ENCODE measurements at regions not wholly inside any gene's neighbourhood (a gene's known extent, or its start where the extent isn't known, plus 50 kb on each side); places are given as distances from the start of the nearest gene placed in this dataset.

DNA sequence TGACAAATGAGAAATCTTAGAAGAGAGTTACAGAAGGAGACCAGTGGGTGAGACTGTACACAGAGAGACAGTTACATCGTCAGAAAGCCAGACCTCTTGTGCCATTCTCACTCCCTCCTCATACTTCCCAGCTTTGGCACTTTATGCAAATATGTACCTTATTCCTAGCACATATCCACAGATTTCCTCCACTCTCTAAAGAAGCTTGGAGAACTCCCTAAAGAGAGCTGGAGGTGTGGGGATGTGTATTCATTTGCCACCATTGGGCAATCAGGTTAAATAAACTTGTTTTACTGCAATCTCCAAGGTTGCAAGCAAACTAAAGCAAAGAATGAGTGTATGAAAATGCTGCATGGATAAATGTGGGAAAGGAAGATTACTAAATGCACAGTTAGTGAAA lies 380.9 kb upstream of the PRMT6 start:
- Histone ChIP-seq H3K4me3 (no peak overlapping the region), H3K9me3 (no peaks in the 10 kb centered on the region), H3K27ac (no peak overlapping the region), H3K36me3 (no peaks in the 10 kb centered on the region), H3K4me1 (no peaks in the 10 kb centered on the region), H3K27me3 (no peaks in the 10 kb centered on the region)
- TF ChIP-seq, protein P1, sequence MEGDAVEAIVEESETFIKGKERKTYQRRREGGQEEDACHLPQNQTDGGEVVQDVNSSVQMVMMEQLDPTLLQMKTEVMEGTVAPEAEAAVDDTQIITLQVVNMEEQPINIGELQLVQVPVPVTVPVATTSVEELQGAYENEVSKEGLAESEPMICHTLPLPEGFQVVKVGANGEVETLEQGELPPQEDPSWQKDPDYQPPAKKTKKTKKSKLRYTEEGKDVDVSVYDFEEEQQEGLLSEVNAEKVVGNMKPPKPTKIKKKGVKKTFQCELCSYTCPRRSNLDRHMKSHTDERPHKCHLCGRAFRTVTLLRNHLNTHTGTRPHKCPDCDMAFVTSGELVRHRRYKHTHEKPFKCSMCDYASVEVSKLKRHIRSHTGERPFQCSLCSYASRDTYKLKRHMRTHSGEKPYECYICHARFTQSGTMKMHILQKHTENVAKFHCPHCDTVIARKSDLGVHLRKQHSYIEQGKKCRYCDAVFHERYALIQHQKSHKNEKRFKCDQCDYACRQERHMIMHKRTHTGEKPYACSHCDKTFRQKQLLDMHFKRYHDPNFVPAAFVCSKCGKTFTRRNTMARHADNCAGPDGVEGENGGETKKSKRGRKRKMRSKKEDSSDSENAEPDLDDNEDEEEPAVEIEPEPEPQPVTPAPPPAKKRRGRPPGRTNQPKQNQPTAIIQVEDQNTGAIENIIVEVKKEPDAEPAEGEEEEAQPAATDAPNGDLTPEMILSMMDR (IDR thresholded peaks at IDR 0.05): no peak
- no peak for DNase-seq (ENCODE audit: low spot score)

DNA sequence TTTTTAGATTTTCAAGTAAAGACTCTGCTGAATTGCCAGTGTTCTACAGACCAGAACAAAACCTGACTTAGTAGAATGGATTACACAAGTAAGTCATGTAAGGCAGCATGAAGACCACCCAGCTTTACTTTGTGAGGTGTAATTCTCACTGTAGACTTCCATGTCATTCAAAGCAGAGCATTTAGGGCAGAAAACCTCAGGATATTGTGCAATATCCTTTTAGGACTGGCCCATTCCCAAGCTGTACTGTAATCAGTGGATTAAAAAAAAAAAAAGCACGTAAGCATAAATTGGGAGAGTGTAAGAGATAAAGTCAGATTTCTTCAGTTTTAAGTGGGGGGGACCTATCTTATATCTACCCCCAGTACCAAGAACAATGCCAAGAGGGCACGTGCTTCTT lies 380.5 kb upstream of the PRMT6 start:
- DNase-seq (ENCODE audit: low spot score): no peak
- H3K27ac ChIP-seq: no peak overlapping the region
- H3K27me3 ChIP-seq: no peaks in the 10 kb centered on the region
- H3K4me1 ChIP-seq: no peaks in the 10 kb centered on the region
- TF ChIP-seq, protein P1 (IDR thresholded peaks at IDR 0.05): no peak
- H3K4me3 ChIP-seq: no peak overlapping the region
- no peaks in the 10 kb centered on the region for H3K36me3 ChIP-seq
- H3K9me3 ChIP-seq: no peaks in the 10 kb centered on the region

DNA sequence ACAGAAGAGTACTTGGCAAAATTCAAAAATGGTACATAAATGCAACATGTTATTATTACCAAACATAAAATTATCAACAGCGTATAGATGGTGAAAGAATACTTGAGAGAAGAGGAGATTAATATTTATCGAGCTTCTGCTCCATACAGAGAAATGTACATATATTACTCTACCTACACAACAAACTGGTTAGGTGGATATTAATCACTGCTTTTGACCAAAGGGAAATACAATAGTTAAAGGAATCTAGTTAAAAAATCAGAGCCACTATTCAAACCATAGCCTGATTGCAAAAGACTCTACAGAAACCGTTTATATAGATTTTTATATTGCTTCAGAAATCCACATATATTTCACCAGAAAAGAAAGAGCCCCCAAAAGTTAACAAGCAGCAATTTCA lies 379.3 kb upstream of the PRMT6 start:
- H3K4me3 ChIP-seq: no peak overlapping the region
- no peaks in the 10 kb centered on the region for H3K9me3 ChIP-seq
- TF ChIP-seq, protein P1 (IDR thresholded peaks at IDR 0.05): no peak
- DNase-seq (ENCODE audit: low spot score): no peak
- H3K27ac ChIP-seq: no peak overlapping the region
- H3K36me3 ChIP-seq: no peaks in the 10 kb centered on the region
- no peaks in the 10 kb centered on the region for H3K27me3 ChIP-seq
- no peaks in the 10 kb centered on the region for H3K4me1 ChIP-seq

DNA sequence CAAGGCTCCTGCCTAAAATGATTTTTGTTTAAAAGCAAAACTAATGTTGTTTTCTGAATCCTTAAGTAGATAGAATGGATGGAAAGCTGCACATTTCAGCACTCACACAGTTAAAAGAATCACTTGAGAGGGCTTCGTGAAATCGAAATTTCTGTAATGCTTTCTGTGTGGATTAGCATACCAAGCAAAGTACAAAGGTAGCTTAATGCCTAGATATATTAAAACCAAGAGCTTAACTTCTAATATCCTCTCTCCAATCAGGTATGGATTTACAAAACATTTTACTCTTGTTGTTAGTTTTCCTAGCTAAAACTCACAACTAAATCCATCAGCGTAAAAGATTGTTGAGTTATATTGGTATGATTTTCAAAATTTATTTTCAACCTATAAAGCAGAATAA lies 378.8 kb upstream of the PRMT6 start:
- Histone ChIP-seq H3K27me3 (no peaks in the 10 kb centered on the region), H3K4me3 (no peak overlapping the region), H3K9me3 (no peaks in the 10 kb centered on the region), H3K4me1 (no peaks in the 10 kb centered on the region), H3K36me3 (no peaks in the 10 kb centered on the region), H3K27ac (no peak overlapping the region)
- no peak for DNase-seq (ENCODE audit: low spot score)
- TF ChIP-seq, protein P1 (IDR thresholded peaks at IDR 0.05): no peak

DNA sequence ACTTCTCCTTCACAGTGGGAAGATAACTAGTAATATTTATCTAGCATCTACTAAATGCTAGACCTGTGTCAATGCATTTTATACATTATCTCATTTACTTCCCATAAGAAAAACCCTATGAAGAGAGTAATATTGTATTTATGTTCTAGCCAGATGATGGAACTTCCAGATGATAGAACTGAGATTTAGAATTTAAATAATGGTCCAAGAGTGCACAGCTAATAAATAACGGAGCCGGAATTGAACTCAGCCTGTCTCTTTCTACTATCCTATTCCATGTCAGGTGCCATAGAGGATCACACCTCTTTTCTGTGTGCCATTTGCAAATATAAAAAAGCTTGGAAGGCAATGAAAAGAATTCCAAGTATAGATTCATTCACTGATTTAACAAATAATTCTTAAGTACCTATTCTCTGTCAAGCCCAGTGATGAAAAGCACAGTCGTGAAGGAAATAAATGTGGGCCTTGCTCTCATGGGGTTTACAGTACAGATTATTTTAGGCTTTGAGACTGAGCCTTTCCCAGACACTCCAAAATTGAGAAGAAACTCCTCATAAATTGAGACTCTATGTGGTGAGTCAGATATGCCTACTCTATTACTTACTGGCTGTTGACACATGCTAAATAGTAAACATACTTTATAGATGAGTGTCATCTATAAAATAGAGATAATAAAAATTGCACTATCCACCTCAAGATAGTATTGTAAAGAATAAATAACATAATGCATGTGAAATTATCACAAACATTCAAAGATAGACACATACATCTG lies 378.0 kb upstream of the PRMT6 start:
- no peak for DNase-seq (ENCODE audit: low spot score)
- Histone ChIP-seq H3K4me1 (no peaks in the 10 kb centered on the region), H3K36me3 (no peaks in the 10 kb centered on the region), H3K4me3 (no peak overlapping the region), H3K9me3 (no peaks in the 10 kb centered on the region), H3K27ac (no peak overlapping the region), H3K27me3 (no peaks in the 10 kb centered on the region)
- TF ChIP-seq, protein P1 (IDR thresholded peaks at IDR 0.05): no peak

DNA sequence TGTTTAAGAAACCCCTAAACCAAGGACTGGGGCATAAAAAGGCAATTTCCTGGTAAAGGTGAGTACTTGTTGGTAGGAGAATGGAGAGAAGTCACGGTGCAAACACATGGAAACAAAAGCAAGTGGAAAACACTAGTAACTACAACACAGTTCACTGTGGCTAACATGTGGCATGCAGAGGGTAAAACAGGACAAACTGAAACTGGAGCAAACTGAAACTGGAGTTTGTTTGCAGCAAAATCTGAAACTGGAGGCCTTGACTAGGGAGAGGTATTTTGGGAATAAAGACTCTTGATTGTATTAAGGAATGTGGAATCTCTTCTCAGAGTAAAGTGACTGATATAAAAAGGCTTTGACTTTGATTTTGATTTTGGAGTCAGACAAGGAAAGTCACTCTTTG lies 376.3 kb upstream of the PRMT6 start:
- Histone ChIP-seq H3K9me3 (no peaks in the 10 kb centered on the region), H3K36me3 (no peaks in the 10 kb centered on the region), H3K4me3 (no peak overlapping the region), H3K4me1 (no peaks in the 10 kb centered on the region), H3K27ac (no peak overlapping the region), H3K27me3 (no peaks in the 10 kb centered on the region)
- TF ChIP-seq, protein P1 (IDR thresholded peaks at IDR 0.05): no peak
- no peak for DNase-seq (ENCODE audit: low spot score)

Data from right atrium auricular region (tissue), 2 donors.